Activated effector memory CD4-positive, alpha-beta T cell treated with anti-CD3 and anti-CD28 coated beads, Interleukin-2, amount 50 U/mL, for 16 hours (primary cell): ENCODE measurements at regions not wholly inside any gene's neighbourhood (a gene's known extent, or its start where the extent isn't known, plus 50 kb on each side); places are given as distances from the start of the nearest gene placed in this dataset.

Experiments
- DNase-seq: peaks from one replicate; pipeline ENCODE4 v3.0.0-alpha.2; 2020

- DNase-seq: no peak
Observed at GRCh38 chr6:9564021-9564420, 850.9 kb downstream of the TFAP2A start.

DNA sequence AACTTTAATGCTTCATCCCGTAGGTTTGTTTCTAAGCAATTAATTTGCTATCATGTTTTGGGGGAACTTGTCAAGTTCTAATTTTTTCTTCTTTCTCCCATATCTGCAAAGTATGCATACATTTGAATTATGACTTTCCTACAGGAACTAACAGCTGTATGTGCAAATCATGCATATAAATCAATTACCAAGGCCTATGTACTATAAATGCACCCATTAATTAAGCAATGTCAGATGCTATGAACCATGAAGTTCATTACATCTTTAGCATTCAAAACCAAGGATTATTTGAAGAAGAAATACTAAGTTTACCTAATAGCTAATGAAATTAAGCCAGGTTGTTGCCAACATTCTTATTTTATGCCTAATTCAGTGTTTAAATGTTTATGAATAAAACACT lies 851.3 kb downstream of the TFAP2A start:
- no peak for DNase-seq

- DNase-seq: no peak
Observed at GRCh38 chr6:9554806-9555205, 860.1 kb downstream of the TFAP2A start.

DNA sequence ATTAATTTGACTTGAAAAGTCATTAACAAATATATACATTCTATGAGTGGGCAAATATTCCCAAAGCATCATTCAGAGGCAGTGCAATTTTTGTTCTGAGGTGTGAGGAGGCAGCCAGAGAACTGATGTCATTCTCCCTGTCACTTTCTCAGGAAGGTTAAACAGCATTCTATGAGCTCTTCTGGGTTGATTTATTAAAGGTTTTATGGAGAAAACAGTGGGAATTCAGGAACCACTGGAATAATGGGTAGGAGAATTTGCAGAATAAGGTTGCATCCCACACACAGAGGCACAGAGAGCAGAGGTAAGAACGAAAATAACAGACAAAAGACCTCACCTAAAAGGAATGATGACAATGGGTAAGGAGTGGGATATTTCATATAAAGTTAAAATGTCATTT lies 860.6 kb downstream of the TFAP2A start:
- no peak for DNase-seq

GRCh38 chr6:9553002-9553401 lies 861.9 kb downstream of the TFAP2A start:
- no peak for DNase-seq

DNA sequence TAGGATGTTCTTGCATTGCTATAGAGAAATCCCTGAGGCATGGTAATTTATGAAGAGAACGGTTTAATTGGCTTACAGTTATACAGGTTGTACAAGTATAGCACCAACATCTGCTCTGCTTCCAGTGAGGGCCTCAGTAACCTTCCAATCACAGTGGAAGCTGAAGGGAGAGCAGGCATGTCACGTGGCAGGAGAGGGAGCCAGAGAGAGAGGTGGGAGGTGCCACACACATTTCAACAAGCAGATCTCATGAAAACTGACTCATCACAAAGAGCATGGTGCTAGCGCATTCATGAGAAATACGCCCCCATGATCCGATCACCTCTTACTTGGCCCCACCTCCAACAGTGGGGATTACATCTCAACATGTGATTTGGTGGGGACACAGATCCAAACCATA lies 871.2 kb downstream of the TFAP2A start:
- DNase-seq: no peak

- DNase-seq: no peak
Observed at GRCh38 chr6:9540534-9541126, 874.2 kb downstream of the TFAP2A start.

- DNase-seq: no peak
Observed at GRCh38 chr6:9540126-9540525, 874.7 kb downstream of the TFAP2A start.

- DNase-seq: no peak
Observed at GRCh38 chr6:9539231-9539755, 875.6 kb downstream of the TFAP2A start.

DNA sequence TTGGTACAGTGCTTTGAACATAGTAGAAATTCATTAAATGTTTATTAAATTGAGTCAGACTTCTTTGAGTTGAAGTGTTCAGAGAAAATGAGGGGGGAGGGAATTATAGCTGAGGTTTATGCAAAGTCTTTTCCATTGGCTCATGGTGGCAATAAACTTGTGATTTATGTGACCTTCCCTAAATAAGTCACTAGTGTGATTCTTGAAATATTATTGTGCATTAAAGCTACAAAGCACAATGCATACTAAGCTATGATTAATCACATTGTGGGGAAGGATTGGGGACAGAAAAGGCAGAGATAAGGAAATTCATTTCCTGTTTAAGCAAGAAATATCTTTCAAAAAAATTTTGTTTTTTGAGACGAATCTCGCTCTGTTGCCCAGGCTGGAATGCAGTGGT lies 877.5 kb downstream of the TFAP2A start:
- DNase-seq: no peak

- no peak for DNase-seq
Observed at GRCh38 chr6:9535106-9535505, 879.8 kb downstream of the TFAP2A start.

DNA sequence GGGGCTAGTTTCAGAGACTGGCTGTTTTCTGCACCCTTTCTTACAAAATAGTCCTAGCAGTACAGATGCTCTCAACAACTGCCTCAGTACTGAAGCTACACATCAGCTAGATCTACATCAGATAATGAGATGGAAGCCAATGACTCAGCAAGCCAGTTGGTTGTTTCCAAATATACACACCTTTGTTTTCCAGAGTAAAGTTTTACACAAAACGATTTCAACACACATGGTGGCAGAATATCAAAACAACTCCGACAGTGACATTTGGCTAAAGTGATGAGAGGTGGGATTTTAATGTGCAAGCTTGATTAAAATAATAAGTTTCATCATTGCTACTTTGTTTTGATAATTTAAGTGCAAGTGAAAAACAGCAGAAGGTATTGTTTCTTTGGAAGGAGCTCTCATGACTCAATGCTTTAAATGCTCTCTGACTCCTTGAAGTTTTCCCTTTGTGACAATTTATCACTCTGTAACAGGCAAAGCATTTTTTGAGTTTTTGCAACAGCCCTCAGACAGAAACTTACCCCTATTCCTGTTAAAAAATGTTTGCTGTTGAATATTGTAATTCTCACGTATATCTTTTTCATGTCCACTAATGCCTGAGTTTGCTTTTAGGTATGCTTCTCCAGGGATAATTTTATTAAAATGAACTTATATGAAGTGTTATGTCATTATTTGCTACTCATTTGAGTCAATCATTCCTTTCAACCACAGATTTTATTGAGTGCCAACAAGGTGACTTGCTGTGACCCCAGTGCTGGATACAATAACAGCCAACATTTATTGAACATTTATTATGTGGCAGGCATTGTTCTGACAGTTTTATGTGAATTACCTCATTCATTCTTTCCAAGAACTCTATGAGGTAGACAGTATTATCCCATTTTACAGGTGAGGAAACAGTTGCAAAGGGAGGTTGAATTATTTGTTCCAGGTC lies 882.0 kb downstream of the TFAP2A start:
- DNase-seq: no peak

DNA sequence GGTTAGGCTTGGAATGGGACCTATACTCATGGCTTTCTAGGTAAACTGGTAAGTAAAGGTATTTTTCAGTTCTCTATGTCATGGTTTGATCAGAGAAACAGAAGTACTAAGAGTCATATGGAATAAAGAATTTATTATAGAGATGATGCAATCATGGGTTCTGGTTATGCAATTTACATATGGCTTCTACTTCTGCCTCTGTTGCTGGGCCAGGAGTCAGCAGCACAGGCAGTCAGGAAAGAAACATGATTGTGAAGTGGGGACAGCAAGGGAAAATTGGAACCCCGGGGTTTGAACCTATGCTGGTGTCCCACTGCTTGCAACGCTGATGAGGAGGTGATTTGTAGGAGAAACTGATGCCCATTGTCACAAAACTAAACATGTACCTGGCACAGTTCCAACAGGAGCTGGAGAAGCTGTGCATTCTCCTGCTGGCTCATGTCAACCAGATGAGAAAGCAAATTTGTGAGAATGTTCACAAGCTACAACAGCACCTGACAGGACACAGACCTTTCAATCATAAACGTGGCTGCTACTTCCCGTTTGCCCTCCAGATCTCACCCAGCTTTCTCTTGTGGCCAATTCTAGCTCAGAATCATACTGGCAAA lies 887.1 kb downstream of the TFAP2A start:
- no peak for DNase-seq

GRCh38 chr6:9523462-9523861 lies 891.4 kb downstream of the TFAP2A start:
- DNase-seq: no peak

DNA sequence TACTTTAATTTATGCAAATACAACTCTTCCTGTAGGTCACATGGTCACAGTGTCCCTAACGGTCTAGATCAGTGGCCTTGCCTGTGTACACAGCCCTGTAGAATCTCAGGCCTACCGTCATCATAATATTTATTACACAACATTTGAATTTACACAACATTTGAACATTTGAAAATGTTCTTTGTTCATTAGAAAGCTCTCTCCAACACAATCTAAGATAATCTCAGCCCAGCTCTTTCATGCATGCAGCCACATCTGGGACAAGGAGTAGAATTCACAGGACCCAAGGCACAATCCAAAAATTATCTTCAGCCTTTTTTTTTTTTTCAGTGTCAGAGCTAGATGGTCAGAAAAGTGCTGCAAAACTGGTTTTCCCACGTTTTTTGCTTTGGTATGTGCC lies 892.8 kb downstream of the TFAP2A start:
- no peak for DNase-seq

DNA sequence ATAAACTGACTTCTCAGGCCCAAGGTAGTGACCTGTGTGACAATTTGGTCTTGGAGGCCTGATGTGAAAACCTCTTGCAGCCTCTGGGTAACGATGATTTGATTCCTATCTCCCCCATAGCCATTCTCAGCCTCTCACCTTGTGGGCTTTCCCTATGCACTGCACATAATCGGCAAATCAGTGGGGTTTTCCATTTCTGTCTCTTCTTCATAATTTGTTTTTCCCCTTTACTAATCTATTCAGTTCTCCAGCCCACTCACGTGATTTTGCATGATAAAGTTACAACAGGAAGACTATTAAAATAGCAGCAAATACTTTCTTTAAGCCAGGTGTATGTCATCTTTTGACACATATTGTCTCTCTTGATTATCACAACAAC lies 893.7 kb downstream of the TFAP2A start:
- DNase-seq: no peak

DNA sequence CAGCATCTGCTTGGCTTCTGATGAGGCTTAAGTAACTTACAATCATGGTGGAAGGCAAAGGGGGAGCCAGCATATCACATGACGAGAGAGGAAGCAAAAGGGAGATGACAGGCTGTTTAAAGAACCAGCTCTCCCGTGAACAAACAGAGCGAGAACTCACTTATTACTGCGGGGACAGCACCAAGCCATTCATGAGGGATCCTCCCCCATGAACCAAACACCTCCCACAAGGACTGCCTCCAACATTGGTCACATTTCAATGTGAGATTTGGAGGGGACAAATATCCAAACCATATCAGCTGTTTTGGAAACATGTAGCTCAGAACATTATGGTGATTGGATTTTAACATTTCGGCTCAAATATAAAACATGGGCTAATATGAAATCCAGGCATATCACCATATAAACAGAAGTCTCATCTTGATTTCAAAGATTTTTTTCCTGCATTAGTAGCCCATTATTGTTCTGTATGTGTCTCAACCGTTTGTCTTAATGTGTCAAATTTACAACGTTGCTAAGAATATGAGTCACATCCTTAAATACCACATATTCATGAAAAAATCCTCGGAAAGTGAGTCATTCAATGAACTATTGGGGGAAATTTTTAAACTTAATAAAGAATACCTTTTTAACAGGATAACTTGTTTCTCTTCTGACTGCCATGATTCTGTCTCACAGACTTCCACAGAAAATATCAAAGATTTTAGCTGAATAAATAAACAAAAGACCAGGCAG lies 894.3 kb downstream of the TFAP2A start:
- DNase-seq: no peak

DNA sequence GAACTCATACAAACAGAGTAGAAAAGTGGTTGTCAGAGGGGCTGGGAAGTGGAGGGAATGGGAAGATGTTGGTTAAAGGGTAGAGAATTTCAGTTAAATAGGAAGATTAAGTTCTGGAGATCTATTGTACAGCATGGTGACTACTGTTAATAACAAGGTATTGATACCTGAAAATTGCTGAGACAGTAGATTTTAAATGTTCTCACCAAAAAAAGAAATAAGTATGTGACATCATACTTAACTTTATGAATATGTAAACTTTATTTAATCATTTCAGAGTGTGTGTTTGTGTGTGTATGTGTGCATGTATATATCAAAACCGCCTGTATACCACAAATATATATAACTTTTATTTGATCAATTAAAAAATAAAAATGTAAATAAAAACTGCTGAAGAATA lies 896.4 kb downstream of the TFAP2A start:
- DNase-seq: no peak

DNA sequence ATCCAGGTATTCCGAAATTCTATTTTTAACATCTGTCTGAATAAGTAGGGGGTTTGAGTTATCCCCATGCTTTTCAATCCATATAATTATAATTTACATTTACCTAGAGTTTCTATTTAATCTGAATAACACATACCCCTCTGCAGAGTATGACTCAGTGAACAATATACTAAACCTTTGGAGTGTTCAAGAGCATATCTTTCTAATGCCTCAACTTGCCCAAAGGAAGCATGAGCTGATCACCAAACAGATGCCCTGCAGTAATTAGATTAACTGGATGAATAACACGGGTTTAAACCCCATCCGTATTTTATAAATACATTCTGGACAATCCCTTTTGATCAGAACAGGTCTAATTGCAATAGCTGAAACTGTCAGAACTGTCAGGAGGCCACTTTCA lies 897.1 kb downstream of the TFAP2A start:
- no peak for DNase-seq

DNA sequence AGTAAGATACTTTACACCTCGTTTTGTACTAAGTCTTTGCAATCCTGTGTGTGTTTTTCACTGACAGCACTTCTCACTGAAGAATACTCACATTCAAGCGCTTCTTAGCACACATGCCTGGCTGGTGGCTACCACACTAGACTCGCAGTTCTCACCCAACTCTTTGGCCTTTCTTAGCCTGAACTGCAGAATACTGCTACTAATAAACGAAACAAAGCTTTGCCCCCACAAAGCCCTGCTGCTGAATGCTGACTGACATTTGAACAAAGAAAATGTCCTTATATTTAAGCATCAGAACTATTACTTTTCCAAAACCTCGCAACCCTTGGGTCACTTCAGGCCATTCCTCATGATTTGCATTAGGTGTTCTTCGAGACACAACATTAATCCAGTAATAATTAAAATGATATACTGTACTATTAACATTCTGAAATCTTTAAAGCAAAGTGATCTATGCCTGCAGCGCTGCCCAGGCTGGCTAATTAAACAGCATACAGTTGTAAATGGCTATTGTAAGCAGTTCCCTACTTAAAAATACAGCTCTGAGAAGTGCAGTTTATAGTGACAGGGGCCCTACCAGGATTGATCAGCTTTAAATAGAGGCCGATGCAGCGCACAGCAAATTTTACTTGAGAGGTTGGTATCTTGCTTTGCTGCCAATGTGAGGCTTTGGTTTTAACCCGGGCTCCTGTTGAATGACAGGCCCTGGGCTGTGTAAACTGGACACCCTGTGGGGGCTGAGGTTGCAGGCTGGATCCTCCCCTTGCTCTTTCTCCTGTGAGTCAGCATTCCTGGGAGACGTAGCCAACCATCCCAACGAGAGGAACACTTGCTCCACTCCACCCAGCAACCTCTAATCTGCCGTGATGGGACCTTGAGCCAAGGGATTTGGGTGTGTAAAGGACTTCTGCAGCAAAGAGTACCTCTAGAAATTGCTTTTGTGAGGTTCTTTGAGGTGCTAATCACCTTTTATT lies 899.0 kb downstream of the TFAP2A start:
- DNase-seq: no peak

DNA sequence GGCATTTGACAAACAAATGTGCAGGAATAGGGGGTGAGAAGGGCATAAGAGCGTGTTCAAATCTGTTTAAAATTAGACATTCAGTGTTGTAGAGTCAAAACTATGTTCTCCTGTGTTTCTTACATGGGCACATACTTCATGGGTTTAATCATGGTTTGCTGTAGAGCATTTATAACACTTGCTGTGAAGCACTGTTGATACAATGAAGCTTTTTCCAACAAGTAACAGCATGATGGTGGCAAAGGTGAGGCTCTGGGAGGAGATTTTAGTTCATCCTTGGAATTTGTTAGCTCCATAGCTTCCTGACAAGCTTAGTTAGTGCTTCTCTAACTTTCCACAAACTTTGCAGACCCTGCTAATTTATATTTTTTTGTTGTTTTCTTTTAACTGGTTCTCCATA lies 900.7 kb downstream of the TFAP2A start:
- no peak for DNase-seq

GRCh38 chr6:9511157-9511556 lies 903.7 kb downstream of the TFAP2A start:
- no peak for DNase-seq
